Liver (tissue), 3 donors: ENCODE measurements at regions not wholly inside any gene's neighbourhood (a gene's known extent, or its start where the extent isn't known, plus 50 kb on each side); places are given as distances from the start of the nearest gene placed in this dataset.

ENCODE experiments used
- EGR1 ChIP-seq, 2 donors: IDR thresholded peaks; 2 replicates each; pipeline ENCODE4 v1.6.1; 2016 to 2018; ENCODE audit warnings: antibody characterized with exemption in 2 of 2, low read depth in 2 of 2
- GABPA ChIP-seq, 2 donors: IDR thresholded peaks in 1 of 2; conservative IDR thresholded peaks in 1 of 2; 2 replicates each; pipeline ENCODE4 v1.6.1; 2016; ENCODE audit warnings: antibody characterized with exemption in 2 of 2, mild to moderate bottlenecking in 1 of 2, moderate library complexity in 1 of 2
- RAD21 ChIP-seq, 2 donors: IDR thresholded peaks; 2 replicates each; pipeline ENCODE4 v1.6.1; 2016; ENCODE audit warnings: antibody characterized with exemption in 2 of 2, mild to moderate bottlenecking in 2 of 2
- TF ChIP-seq, protein P1 (sequence below): fragments of 150-350 bp; IDR thresholded peaks from 2 replicates; pipeline ENCODE4 v1.5.1; 2017; ENCODE audit warnings: improper control_type of control experiment, low read depth, low read length; ENCODE audit not compliant: missing input control
- TF ChIP-seq, protein P2 (sequence below): IDR thresholded peaks from 2 replicates; pipeline ENCODE4 v1.6.1; 2016; ENCODE audit warnings: antibody characterized with exemption
- TF ChIP-seq, protein P3 (sequence below): IDR thresholded peaks from 2 replicates; pipeline ENCODE4 v1.6.1; 2016; ENCODE audit warnings: antibody characterized with exemption
- donor health status: healthy.
- donor health status: healthy.

DNA sequence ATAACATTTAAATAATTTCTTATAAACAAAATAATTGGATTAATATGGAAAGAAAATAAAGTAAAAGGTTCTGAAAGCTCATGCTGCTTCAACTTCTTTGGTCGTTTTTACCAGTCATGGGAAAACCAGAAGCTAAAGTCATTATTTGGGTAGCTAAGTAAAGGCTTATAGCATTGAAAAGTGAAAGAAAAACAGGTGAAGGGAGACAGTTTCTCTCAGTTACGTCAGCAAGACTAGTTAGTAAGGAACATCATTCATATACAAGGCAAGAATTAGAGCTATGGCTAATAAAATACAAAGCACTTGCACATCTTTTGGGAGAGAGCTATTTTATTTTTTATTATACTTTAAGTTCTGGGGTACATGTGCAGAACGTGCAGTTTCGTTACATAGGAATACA is 170.3 kb upstream of the SYT10 start:
- TF ChIP-seq, protein P1, sequence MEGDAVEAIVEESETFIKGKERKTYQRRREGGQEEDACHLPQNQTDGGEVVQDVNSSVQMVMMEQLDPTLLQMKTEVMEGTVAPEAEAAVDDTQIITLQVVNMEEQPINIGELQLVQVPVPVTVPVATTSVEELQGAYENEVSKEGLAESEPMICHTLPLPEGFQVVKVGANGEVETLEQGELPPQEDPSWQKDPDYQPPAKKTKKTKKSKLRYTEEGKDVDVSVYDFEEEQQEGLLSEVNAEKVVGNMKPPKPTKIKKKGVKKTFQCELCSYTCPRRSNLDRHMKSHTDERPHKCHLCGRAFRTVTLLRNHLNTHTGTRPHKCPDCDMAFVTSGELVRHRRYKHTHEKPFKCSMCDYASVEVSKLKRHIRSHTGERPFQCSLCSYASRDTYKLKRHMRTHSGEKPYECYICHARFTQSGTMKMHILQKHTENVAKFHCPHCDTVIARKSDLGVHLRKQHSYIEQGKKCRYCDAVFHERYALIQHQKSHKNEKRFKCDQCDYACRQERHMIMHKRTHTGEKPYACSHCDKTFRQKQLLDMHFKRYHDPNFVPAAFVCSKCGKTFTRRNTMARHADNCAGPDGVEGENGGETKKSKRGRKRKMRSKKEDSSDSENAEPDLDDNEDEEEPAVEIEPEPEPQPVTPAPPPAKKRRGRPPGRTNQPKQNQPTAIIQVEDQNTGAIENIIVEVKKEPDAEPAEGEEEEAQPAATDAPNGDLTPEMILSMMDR: no peak
- TF ChIP-seq RAD21 (IDR thresholded peaks at IDR 0.05) (no peak), EGR1 (IDR thresholded peaks at IDR 0.05; ENCODE audit: low read depth in 2 of 2) (no peak), GABPA (IDR thresholded peaks at IDR 0.05 in 1 of 2, conservative IDR thresholded peaks at IDR 0.05 in 1 of 2) (no peak)
- TF ChIP-seq, protein P2, sequence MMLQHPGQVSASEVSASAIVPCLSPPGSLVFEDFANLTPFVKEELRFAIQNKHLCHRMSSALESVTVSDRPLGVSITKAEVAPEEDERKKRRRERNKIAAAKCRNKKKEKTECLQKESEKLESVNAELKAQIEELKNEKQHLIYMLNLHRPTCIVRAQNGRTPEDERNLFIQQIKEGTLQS: no peak
- TF ChIP-seq, protein P3, sequence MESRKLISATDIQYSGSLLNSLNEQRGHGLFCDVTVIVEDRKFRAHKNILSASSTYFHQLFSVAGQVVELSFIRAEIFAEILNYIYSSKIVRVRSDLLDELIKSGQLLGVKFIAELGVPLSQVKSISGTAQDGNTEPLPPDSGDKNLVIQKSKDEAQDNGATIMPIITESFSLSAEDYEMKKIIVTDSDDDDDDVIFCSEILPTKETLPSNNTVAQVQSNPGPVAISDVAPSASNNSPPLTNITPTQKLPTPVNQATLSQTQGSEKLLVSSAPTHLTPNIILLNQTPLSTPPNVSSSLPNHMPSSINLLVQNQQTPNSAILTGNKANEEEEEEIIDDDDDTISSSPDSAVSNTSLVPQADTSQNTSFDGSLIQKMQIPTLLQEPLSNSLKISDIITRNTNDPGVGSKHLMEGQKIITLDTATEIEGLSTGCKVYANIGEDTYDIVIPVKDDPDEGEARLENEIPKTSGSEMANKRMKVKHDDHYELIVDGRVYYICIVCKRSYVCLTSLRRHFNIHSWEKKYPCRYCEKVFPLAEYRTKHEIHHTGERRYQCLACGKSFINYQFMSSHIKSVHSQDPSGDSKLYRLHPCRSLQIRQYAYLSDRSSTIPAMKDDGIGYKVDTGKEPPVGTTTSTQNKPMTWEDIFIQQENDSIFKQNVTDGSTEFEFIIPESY: no peak
